HCT116 (cell line): ENCODE measurements at regions not wholly inside any gene's neighbourhood (a gene's known extent, or its start where the extent isn't known, plus 50 kb on each side); places are given as distances from the start of the nearest gene placed in this dataset.

Source experiments
- ATAC-seq: fragments of 200-7000 bp; cut with Tn5 transposase; 2 replicates; pipeline ENCODE4 v1.9.1; 2020; ENCODE audit warnings: mild to moderate bottlenecking, moderate library complexity
- BruUV-seq: library from RNA; stranded (reverse); fragments of 400-500 nt; replicated peaks from 2 replicates; lab custom pipeline; 2021; lab: Mats Ljungman, UMichigan
- CTCF ChIA-PET: fragments of 300-600 bp; sonication (Branson Sonifier 250); formaldehyde crosslinking; loops from one replicate; lab custom pipeline; 2021; ENCODE audit warnings: antibody characterized with exemption; lab: Charles Lee
- POLR2A ChIA-PET: fragments of 300-600, 350-600 bp; sonication (Branson Sonifier 250); formaldehyde crosslinking; loops from one replicate; lab custom pipeline; 2021; ENCODE audit warnings: antibody characterized with exemption; lab: Charles Lee
- RAD21 ChIA-PET, 2 experiments: fragments of 300-600 bp; sonication (Branson Sonifier 250); formaldehyde crosslinking; loops; one replicate each; lab custom pipeline; 2023; ENCODE audit warnings: low total read pairs in 2 of 2; ENCODE audit not compliant: uncharacterized antibody in 2 of 2, unreplicated experiment in 2 of 2, low non-redundant PET in 1 of 2; lab: Charles Lee
- DNase-seq: peaks from one replicate; pipeline ENCODE4 v3.0.0-alpha.2; 2010; ENCODE audit warnings: low read depth, low spot score
- H2AFZ ChIP-seq: fragments of 200-600 bp; shearing (Covaris generic), sonication (generic); 2 replicates; pipeline ENCODE4 v1.6.1; 2017; ENCODE audit warnings: low read depth, mixed run types, mixed read lengths, antibody characterized with exemption, low read length; ENCODE audit not compliant: poor library complexity, severe bottlenecking
- H3K27ac ChIP-seq: 2 replicates; pipeline ENCODE4 v1.5.1; 2012; ENCODE audit warnings: low read depth, low read length
- H3K27me3 ChIP-seq: fragments of 200-600 bp; sonication (generic); 2 replicates; pipeline ENCODE4 v1.6.1; 2016; ENCODE audit warnings: mixed run types, low read length, mixed read lengths; ENCODE audit not compliant: insufficient read depth
- H3K36me3 ChIP-seq, 2 experiments: fragments of 200-500 bp in 1 of 2; fragments of 200-600 bp in 1 of 2; sonication (Bioruptor generic) in 1 of 2; sonication (generic) in 1 of 2; 2 replicates each; pipeline versions ENCODE4 v1.5.1 to v1.6.1; 2014 to 2016; ENCODE audit warnings: low read length in 2 of 2, inconsistent platforms in 1 of 2, mixed read lengths in 1 of 2, mixed run types in 1 of 2; ENCODE audit not compliant: insufficient read depth in 2 of 2, control insufficient read depth in 1 of 2
- H3K4me1 ChIP-seq, 2 experiments: fragments of 200-600 bp in 1 of 2; sonication (generic) in 1 of 2; 2 replicates each; pipeline versions ENCODE4 v1.5.1 to v1.6.1; 2012 to 2017; ENCODE audit warnings: low read length in 2 of 2, inconsistent platforms in 1 of 2, mild to moderate bottlenecking in 1 of 2, mixed read lengths in 1 of 2, mixed run types in 1 of 2, moderate library complexity in 1 of 2; ENCODE audit not compliant: insufficient read depth in 2 of 2, control insufficient read depth in 1 of 2
- H3K4me2 ChIP-seq: fragments of 200-600 bp; sonication (generic); 2 replicates; pipeline ENCODE4 v1.6.1; 2017; ENCODE audit warnings: mixed run types, low read length, mixed read lengths
- H3K4me3 ChIP-seq, 2 experiments: fragments of 200-600 bp in 1 of 2; sonication (generic) in 1 of 2; replicated peaks in 1 of 2; 2 replicates each; pipeline ENCODE4 v1.5.1; 2011 to 2016; ENCODE audit warnings: low read length in 2 of 2, control low read depth in 1 of 2, low read depth in 1 of 2, mild to moderate bottlenecking in 1 of 2, mixed read lengths in 1 of 2, mixed run types in 1 of 2
- H3K79me2 ChIP-seq: fragments of 200-600 bp; sonication (generic); 2 replicates; pipeline ENCODE4 v1.6.1; 2017; ENCODE audit warnings: mild to moderate bottlenecking, mixed run types, low read length, moderate library complexity, mixed read lengths; ENCODE audit not compliant: insufficient read depth
- H3K9ac ChIP-seq: fragments of 200-600 bp; sonication (generic); 2 replicates; pipeline ENCODE4 v1.6.1; 2016; ENCODE audit warnings: low read length, mixed read lengths
- H3K9me2 ChIP-seq: fragments of 200-600 bp; sonication (generic), shearing (Covaris generic); 2 replicates; pipeline ENCODE4 v1.6.1; 2017; ENCODE audit warnings: mixed run types, mild to moderate bottlenecking, moderate library complexity; ENCODE audit not compliant: insufficient read depth
- H3K9me3 ChIP-seq, 2 experiments: fragments of 200-500 bp in 1 of 2; fragments of 200-600 bp in 1 of 2; sonication (Bioruptor generic) in 1 of 2; sonication (generic) in 1 of 2; 2 replicates each; pipeline ENCODE4 v1.6.1; 2014 to 2017; ENCODE audit warnings: low read length in 2 of 2, mixed read lengths in 2 of 2, inconsistent platforms in 1 of 2, low read depth in 1 of 2, mild to moderate bottlenecking in 1 of 2, mixed run types in 1 of 2, moderate library complexity in 1 of 2; ENCODE audit not compliant: control insufficient read depth in 1 of 2, insufficient read depth in 1 of 2
- H4K20me1 ChIP-seq: fragments of 200-600 bp; sonication (generic), shearing (Covaris generic); 2 replicates; pipeline ENCODE4 v1.6.1; 2017; ENCODE audit warnings: mixed run types, mild to moderate bottlenecking, moderate library complexity; ENCODE audit not compliant: insufficient read depth
- ATF3 ChIP-seq: IDR thresholded peaks from 2 replicates; pipeline ENCODE4 v1.6.1; 2012
- CBX3 ChIP-seq: IDR thresholded peaks from 2 replicates; pipeline ENCODE4 v1.6.1; 2012; ENCODE audit warnings: low read depth
- CTCF ChIP-seq, 3 experiments: fragments of 200-600 bp in 1 of 3; sonication (generic) in 1 of 3; IDR thresholded peaks in 2 of 3; conservative IDR thresholded peaks in 1 of 3; 2 replicates each; pipeline ENCODE4 v1.5.1; 2012 to 2017; ENCODE audit warnings: low read depth in 2 of 3, low read length in 2 of 3, antibody characterized with exemption in 1 of 3, borderline replicate concordance in 1 of 3, control low read depth in 1 of 3, mild to moderate bottlenecking in 1 of 3, mixed read lengths in 1 of 3, mixed run types in 1 of 3, moderate library complexity in 1 of 3; ENCODE audit not compliant: insufficient read depth in 1 of 3
- EGR1 ChIP-seq: IDR thresholded peaks from 2 replicates; pipeline ENCODE4 v1.6.1; 2012; ENCODE audit warnings: low read depth
- ELF1 ChIP-seq: IDR thresholded peaks from 2 replicates; pipeline ENCODE4 v1.6.1; 2012; ENCODE audit warnings: low read depth, borderline replicate concordance
- EZH2 ChIP-seq: fragments of 200-600 bp; sonication (generic); IDR thresholded peaks from 2 replicates; pipeline ENCODE4 v1.6.1; 2017; ENCODE audit warnings: antibody characterized with exemption, mixed run types
- EZH2phosphoT487 ChIP-seq: fragments of 200-600 bp; IDR thresholded peaks from 2 replicates; pipeline ENCODE4 v1.6.1; 2018; ENCODE audit warnings: antibody characterized with exemption, borderline replicate concordance
- FOSL1 ChIP-seq: IDR thresholded peaks from 2 replicates; pipeline ENCODE4 v1.6.1; 2012; ENCODE audit warnings: low read depth
- POLR2A ChIP-seq: IDR thresholded peaks from 2 replicates; pipeline ENCODE4 v1.7.0; 2011; ENCODE audit warnings: borderline replicate concordance; ENCODE audit not compliant: insufficient read depth, insufficient read length; ENCODE audit errors: extremely low read depth
- POLR2AphosphoS5 ChIP-seq: IDR thresholded peaks from 2 replicates; pipeline ENCODE4 v1.6.1; 2011; ENCODE audit warnings: mild to moderate bottlenecking, low read depth, low read length, moderate library complexity
- RAD21 ChIP-seq: IDR thresholded peaks from 2 replicates; pipeline ENCODE4 v1.6.1; 2012; ENCODE audit warnings: low read depth, mild to moderate bottlenecking
- REST ChIP-seq: IDR thresholded peaks from 2 replicates; pipeline ENCODE4 v1.6.1; 2012; ENCODE audit warnings: low read depth
- SIN3A ChIP-seq: IDR thresholded peaks from 2 replicates; pipeline ENCODE4 v1.6.1; 2012; ENCODE audit warnings: low read depth
- TCF7L2 ChIP-seq: IDR thresholded peaks from 2 replicates; pipeline ENCODE4 v1.7.0; 2011; ENCODE audit warnings: borderline replicate concordance, inconsistent platforms; ENCODE audit not compliant: insufficient read depth, insufficient read length; ENCODE audit errors: extremely low read depth
- ZBTB33 ChIP-seq: IDR thresholded peaks from 2 replicates; pipeline ENCODE4 v1.6.1; 2011; ENCODE audit warnings: mild to moderate bottlenecking, low read length, moderate library complexity; ENCODE audit not compliant: insufficient replicate concordance; ENCODE audit errors: extremely low read depth
- ZFX ChIP-seq: fragments of 450-650 bp; IDR thresholded peaks from 2 replicates; pipeline ENCODE4 v1.6.1; 2017
- ZNF274 ChIP-seq: fragments of 200-500 bp; sonication (Bioruptor generic); IDR thresholded peaks from 2 replicates; pipeline ENCODE4 v1.6.1; 2014; ENCODE audit warnings: mild to moderate bottlenecking, low read depth, low read length, inconsistent platforms
- intact Hi-C: fragments of 100-400 bp; cut with micrococcal nuclease; formaldehyde crosslinking; loops from 2 replicates; pipeline ENCODE4 v1.10.0; 2022
- TF ChIP-seq, protein P1 (sequence below): IDR thresholded peaks from 2 replicates; pipeline ENCODE4 v1.6.1; 2012

DNA sequence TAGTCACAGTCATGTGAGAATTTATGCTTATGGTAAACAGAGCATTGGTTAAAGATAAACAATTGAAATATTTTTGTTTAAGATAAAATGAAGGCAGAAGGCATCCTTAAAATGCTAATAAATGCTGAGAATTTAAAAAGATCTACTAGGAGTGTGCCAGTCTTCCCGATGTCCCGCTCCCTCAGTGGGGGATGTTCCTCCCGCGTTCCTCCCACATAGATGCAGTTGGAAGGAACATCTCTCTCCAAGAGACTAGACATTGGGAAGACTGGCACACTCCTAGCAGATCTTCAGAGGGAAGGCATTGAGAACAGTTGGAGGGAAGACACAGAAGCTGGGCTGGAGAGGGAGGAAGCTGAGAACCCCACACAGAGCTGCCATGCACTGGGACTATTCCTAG is 203.3 kb downstream of the EDN1 start:
- no peak overlapping the region for H2AFZ ChIP-seq
- CTCF ChIA-PET = no interaction called here
- peaks cover 0 to 15% of the 10 kb centered on the region in 2 experiments; a peak in 2 of 4 replicates for H3K4me1 ChIP-seq
- TF ChIP-seq POLR2AphosphoS5 = no peak
- TF ChIP-seq RAD21 = no peak
- no peak for TF ChIP-seq TCF7L2
- TF ChIP-seq FOSL1 = no peak
- TF ChIP-seq ZNF274 = no peak
- TF ChIP-seq POLR2A = no peak
- TF ChIP-seq ZBTB33 = no peak
- TF ChIP-seq ZFX = no peak
- no peak for TF ChIP-seq EGR1
- TF ChIP-seq EZH2 = no peak
- TF ChIP-seq ELF1 = no peak
- TF ChIP-seq CBX3 = no peak
- no peak for TF ChIP-seq SIN3A
- no peak for TF ChIP-seq ATF3
- TF ChIP-seq EZH2phosphoT487 = no peak
- no peak for TF ChIP-seq REST
- TF ChIP-seq CTCF (IDR thresholded peaks at IDR 0.05 in 2 of 3, conservative IDR thresholded peaks at IDR 0.05 in 1 of 3; ENCODE audit: borderline replicate concordance in 1 of 3, insufficient read depth in 1 of 3, low read depth in 2 of 3, low read length in 2 of 3) = no peak
- TF ChIP-seq, protein P1, sequence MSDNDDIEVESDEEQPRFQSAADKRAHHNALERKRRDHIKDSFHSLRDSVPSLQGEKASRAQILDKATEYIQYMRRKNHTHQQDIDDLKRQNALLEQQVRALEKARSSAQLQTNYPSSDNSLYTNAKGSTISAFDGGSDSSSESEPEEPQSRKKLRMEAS = no peak
- no peaks in the 10 kb centered on the region for H3K27me3 ChIP-seq
- no peak for ATAC-seq
- no peaks in the 10 kb centered on the region for H3K9me3 ChIP-seq
- intact Hi-C loops = no loop called here
- H4K20me1 ChIP-seq = no peaks in the 10 kb centered on the region
- no peak overlapping the region for H3K4me2 ChIP-seq
- no peak overlapping the region for H3K27ac ChIP-seq
- no peak for DNase-seq
- H3K9me2 ChIP-seq = no peaks in the 10 kb centered on the region
- H3K4me3 ChIP-seq = no peak overlapping the region
- RAD21 ChIA-PET = no interaction called here
- POLR2A ChIA-PET = no interaction called here
- no TSS peak for BruUV-seq
- no peak overlapping the region for H3K9ac ChIP-seq
- H3K79me2 ChIP-seq = no peaks in the 10 kb centered on the region
- H3K36me3 ChIP-seq = no peaks in the 10 kb centered on the region
